ENCODE measurements at regions not wholly inside any gene's neighbourhood (a gene's known extent, or its start where the extent isn't known, plus 50 kb on each side); places are given as distances from the start of the nearest gene placed in this dataset.

DNA sequence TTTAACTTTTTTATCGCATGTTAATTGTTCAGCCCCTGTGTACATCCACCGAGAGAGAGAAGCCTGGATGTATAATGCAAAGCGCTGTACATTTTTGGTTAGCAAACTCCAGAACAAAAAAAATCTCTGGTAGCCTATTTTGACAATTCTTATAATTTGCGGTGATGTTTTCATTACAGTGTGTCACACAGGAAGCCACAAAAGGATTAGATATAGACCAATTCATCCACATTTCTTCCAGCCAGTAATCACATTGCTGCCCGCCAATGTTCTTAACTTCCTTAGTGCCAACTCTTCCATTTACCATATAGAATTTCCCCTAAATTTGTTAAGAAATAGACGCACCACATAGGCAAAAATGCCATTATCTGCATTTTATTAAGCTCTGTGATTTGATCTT, 435.6 kb downstream of the EFNA5 start:
- no peak overlapping the region for H3K4me3 Mint-ChIP-seq
- no peaks in the 10 kb centered on the region for H3K27me3 Mint-ChIP-seq (ENCODE audit: low read depth)
- no peaks in the 10 kb centered on the region for H3K9me3 Mint-ChIP-seq
- no peaks in the 10 kb centered on the region for H3K4me1 Mint-ChIP-seq (ENCODE audit: low read depth)
- DNase-seq (ENCODE audit: low spot score) = no peak
- no peak overlapping the region for H3K27ac Mint-ChIP-seq
- no peaks in the 10 kb centered on the region for H3K36me3 Mint-ChIP-seq (ENCODE audit: low read depth)

DNA sequence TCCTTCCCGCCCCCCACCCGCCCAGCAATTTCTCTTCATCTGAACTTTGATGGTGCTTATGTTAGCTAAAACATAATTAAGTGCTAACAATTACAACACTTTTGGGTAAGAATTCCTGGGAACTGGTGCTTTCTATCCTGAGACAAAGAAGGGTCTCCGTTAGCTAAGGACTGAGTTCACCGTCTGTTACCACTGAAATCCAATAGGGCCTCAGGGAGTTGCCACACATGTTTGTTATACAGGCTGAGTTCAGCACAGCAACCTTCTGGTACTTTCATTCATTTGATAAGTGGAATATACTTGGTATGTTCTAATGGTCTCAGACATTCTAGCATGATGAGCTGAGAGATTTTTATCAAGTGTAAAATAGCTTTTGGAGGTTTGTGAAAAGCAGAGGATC, 437.9 kb downstream of the EFNA5 start:
- Mint-ChIP-seq H3K27ac (no peak overlapping the region), H3K4me3 (no peak overlapping the region), H3K9me3 (no peaks in the 10 kb centered on the region), H3K36me3 (ENCODE audit: low read depth) (no peaks in the 10 kb centered on the region), H3K27me3 (ENCODE audit: low read depth) (no peaks in the 10 kb centered on the region), H3K4me1 (ENCODE audit: low read depth) (no peaks in the 10 kb centered on the region)
- DNase-seq (ENCODE audit: low spot score) = no peak

DNA sequence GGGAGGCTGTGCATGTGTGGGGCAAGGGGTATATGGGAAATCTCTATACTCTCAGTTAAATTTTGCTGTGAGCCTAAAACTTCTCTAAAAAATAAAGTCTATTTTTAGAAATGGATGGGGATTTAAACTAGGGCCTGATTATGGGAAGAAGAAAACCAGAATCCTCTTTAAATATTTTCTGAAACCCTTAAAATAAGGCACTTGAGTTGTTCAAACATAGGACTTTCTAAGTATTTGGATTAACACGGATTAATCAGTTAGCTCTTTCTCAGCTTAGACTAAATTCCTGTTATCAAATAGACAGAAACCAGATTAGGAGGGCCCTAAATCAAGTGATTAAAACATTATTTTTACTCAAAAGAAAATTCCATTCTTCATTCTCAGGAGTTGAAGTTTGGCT, 438.4 kb downstream of the EFNA5 start:
- Mint-ChIP-seq H3K27ac (no peak overlapping the region), H3K4me3 (no peak overlapping the region), H3K27me3 (ENCODE audit: low read depth) (no peaks in the 10 kb centered on the region), H3K4me1 (ENCODE audit: low read depth) (no peaks in the 10 kb centered on the region), H3K9me3 (no peaks in the 10 kb centered on the region), H3K36me3 (ENCODE audit: low read depth) (no peaks in the 10 kb centered on the region)
- no peak for DNase-seq (ENCODE audit: low spot score)

DNA sequence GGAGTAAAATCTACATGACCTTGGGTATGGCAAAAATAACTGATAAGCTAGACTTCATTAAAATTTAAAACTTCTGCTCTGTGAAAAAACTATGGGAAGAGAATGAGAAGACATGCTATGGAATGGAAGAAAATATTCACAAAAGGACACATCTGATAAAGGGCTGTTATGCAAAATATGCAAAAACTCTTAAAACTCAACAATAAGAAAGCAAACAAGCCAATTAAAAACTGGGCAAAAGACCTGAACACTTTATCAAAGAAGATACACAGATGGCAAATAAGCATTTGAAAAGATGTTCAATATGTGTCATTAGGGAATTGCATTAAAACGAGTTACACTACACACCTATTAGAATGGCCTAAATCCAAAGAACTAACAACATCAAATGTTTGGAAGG, 439.5 kb downstream of the EFNA5 start:
- Mint-ChIP-seq H3K36me3 (ENCODE audit: low read depth) (no peaks in the 10 kb centered on the region), H3K4me3 (no peak overlapping the region), H3K4me1 (ENCODE audit: low read depth) (no peaks in the 10 kb centered on the region), H3K9me3 (no peaks in the 10 kb centered on the region), H3K27me3 (ENCODE audit: low read depth) (no peaks in the 10 kb centered on the region), H3K27ac (no peak overlapping the region)
- no peak for DNase-seq (ENCODE audit: low spot score)

DNA sequence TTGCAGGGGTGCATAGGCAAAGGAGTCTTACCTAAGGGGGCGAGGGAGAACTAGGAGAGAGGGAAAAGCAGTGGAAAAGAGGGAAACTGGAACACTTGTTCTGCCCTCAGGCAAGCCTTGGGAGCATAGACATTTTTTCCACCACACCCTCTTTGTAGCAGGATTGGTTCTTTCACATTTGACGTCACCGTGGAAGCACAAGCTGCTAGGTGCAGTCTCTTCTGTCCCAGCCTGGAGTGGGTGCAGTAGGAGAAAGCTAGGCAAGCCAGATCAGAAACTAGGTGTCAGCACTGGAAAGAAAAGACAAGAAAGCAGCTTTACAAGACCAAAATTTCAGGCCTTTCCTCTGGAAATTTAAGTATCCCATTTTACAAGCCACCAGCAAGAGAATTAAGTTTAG, 440.4 kb downstream of the EFNA5 start:
- no peaks in the 10 kb centered on the region for H3K4me1 Mint-ChIP-seq (ENCODE audit: low read depth)
- H3K27me3 Mint-ChIP-seq (ENCODE audit: low read depth) = no peaks in the 10 kb centered on the region
- DNase-seq (ENCODE audit: low spot score) = no peak
- no peaks in the 10 kb centered on the region for H3K36me3 Mint-ChIP-seq (ENCODE audit: low read depth)
- no peak overlapping the region for H3K27ac Mint-ChIP-seq
- no peak overlapping the region for H3K4me3 Mint-ChIP-seq
- H3K9me3 Mint-ChIP-seq = no peaks in the 10 kb centered on the region

DNA sequence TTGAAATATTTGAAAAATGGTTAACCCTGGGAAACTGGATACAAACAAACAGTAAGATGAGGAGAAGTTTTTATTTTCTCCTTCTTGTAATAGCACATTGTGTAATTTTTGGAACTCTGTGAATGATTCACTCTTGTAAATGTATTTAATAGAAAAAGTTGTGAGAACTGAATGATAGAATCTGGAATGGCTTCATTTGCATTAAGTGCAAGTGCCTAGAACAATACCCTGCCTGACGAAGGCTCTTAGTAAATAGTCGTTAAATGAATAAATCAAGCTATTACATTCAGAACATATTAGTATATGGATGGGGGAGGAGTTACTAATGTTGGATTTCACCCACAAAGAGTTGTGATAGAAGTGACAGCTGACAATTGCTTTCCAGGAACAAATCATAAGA, 442.5 kb downstream of the EFNA5 start:
- Mint-ChIP-seq H3K36me3 (ENCODE audit: low read depth) (no peaks in the 10 kb centered on the region), H3K27me3 (ENCODE audit: low read depth) (no peaks in the 10 kb centered on the region), H3K4me1 (ENCODE audit: low read depth) (no peaks in the 10 kb centered on the region), H3K27ac (no peak overlapping the region), H3K4me3 (no peak overlapping the region), H3K9me3 (no peaks in the 10 kb centered on the region)
- DNase-seq (ENCODE audit: low spot score) = no peak

DNA sequence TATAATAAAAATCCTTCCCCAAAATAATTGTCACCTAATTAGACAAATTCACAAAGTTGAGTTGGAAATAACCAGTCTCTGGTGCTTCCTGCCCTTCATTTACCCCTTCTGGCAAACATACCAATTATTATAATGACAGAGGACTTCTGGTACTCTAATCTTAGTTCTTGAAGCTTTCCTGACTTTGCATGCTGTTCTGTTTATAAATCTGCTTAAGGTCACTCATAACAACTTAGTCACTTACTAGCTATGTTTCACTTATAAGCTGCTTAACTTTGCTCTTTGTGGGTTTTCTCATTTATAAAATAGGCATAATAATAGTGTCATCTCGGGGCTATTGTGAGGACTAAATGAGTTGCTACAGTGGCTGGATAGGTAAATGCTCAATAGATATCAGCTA, 446.5 kb downstream of the EFNA5 start:
- H3K27me3 Mint-ChIP-seq (ENCODE audit: low read depth) = no peaks in the 10 kb centered on the region
- no peak for DNase-seq (ENCODE audit: low spot score)
- no peak overlapping the region for H3K4me3 Mint-ChIP-seq
- H3K27ac Mint-ChIP-seq = no peak overlapping the region
- H3K4me1 Mint-ChIP-seq (ENCODE audit: low read depth) = no peaks in the 10 kb centered on the region
- no peaks in the 10 kb centered on the region for H3K9me3 Mint-ChIP-seq
- no peaks in the 10 kb centered on the region for H3K36me3 Mint-ChIP-seq (ENCODE audit: low read depth)

DNA sequence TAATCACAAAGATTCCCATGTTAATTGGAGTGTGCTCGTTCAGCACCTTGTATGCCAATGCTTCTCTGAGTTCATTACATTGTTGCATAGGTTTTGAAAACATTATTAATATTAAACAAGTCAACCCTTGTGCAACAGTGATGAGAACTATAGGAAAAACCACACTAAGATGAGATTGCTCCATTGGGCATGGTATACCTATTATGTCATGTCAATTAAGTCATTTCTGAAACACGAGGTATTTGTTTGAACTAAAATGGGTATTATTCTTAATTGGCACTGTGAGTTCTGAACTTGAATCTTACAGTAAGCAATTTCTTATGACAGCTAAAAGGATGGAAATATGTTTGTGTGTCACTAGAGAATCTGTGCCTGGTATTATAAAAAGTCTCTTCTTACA, 447.7 kb downstream of the EFNA5 start:
- Mint-ChIP-seq H3K4me1 (ENCODE audit: low read depth) (no peaks in the 10 kb centered on the region), H3K4me3 (no peak overlapping the region), H3K27ac (no peak overlapping the region), H3K36me3 (ENCODE audit: low read depth) (no peaks in the 10 kb centered on the region), H3K9me3 (no peaks in the 10 kb centered on the region), H3K27me3 (ENCODE audit: low read depth) (no peaks in the 10 kb centered on the region)
- no peak for DNase-seq (ENCODE audit: low spot score)

DNA sequence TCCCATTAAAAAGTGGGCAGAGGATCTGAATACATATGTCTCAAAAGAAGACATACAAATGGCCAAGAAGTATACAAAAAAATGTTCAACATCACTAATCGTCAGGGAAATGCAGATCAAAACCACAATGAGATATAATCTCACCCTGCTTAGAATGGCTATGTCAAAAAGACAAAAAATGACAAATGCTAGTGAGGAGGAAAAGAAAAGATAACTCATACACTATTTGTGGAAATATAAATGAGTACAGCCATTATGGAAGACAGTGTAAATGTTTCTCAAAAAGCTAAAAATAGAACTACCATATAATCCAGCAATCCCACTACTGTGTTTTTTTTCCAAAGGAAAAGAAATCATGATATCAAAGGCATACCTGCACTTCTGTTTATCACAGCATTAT, 450.7 kb downstream of the EFNA5 start:
- H3K4me1 Mint-ChIP-seq (ENCODE audit: low read depth) = no peaks in the 10 kb centered on the region
- H3K27ac Mint-ChIP-seq = no peak overlapping the region
- H3K9me3 Mint-ChIP-seq = no peaks in the 10 kb centered on the region
- DNase-seq (ENCODE audit: low spot score) = no peak
- H3K27me3 Mint-ChIP-seq (ENCODE audit: low read depth) = no peaks in the 10 kb centered on the region
- H3K36me3 Mint-ChIP-seq (ENCODE audit: low read depth) = no peaks in the 10 kb centered on the region
- H3K4me3 Mint-ChIP-seq = no peak overlapping the region

DNA sequence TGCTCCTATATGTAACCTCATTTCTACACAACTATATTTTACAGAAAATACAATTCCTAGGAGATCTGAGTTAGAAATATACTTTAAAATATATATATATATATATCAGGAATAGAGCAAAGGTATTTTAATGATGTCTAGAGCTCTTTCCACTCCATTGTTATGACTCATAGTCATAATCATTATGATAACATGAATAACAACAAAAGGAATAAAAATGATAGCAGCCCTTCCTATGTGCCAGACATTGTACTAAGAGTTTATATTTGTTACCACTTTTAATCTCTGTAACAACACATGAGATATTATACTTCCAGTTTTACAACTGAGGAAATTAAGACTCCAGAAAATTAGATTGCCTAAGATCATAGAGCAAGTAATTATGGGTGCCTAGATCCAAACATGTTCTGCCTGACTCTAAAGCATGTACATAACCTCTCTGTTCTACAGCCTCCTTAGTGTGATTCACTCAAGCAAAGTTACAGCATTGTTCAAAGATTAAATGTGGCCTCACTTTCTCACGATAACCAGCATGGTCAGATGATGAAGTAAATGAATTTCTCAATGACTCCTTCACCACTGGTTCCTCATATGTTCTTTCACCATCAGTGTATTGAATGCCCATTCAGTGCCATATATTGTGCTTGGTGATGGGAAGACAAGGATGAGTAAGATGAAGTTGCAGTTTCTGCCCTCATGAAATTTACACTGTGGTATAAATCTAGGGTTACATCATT, 452.1 kb downstream of the EFNA5 start:
- Mint-ChIP-seq H3K4me3 (no peak overlapping the region), H3K9me3 (no peaks in the 10 kb centered on the region), H3K4me1 (ENCODE audit: low read depth) (no peaks in the 10 kb centered on the region), H3K27me3 (ENCODE audit: low read depth) (no peaks in the 10 kb centered on the region), H3K36me3 (ENCODE audit: low read depth) (no peaks in the 10 kb centered on the region), H3K27ac (no peak overlapping the region)
- no peak for DNase-seq (ENCODE audit: low spot score)

DNA sequence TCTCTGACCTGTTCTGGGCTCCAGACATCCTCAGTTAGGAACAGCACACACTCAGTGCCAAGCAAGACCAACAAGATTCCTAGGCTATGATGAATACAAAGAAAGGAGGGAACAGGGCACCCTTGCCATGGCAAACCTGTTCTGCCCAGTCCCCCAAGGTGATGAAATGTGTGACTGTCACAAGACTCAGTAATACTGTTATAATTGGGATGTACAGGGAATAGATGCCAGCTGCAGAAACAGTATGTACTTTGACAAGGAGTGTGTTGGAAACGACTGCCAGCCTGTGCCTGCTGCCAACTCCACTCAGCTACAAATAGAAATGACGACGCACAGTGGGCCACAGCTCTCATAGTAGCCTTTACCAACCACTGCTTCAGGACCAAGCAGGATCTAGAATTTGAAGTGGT, 453.0 kb downstream of the EFNA5 start:
- H3K9me3 Mint-ChIP-seq = no peaks in the 10 kb centered on the region

DNA sequence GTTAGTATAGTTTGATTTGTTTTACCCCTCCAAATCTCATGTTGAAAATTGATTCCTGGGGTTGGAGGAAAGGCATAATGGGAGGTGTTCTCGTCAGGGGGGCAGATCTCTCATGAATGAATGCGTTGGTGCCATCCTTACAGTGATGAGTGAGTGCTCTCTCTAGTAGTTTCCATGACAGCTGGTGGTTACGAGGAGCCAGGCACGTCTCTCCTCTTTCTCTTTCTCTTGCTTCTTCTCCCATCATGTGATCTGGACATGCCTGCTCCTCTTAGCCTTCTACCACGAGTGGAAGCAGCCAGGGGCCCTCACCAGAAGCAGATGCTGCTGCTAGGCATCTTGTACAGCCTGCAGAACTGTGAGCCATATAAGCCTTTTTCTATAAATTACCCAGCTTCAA, 454.1 kb downstream of the EFNA5 start:
- Mint-ChIP-seq H3K9me3 (no peaks in the 10 kb centered on the region), H3K27ac (no peak overlapping the region), H3K36me3 (ENCODE audit: low read depth) (no peaks in the 10 kb centered on the region), H3K4me3 (no peak overlapping the region), H3K4me1 (ENCODE audit: low read depth) (no peaks in the 10 kb centered on the region), H3K27me3 (ENCODE audit: low read depth) (no peaks in the 10 kb centered on the region)
- no peak for DNase-seq (ENCODE audit: low spot score)

More for the DNA sequence above, 453.0 kb downstream of the EFNA5 start:
- Mint-ChIP-seq H3K36me3 (ENCODE audit: low read depth) (no peaks in the 10 kb centered on the region), H3K27me3 (ENCODE audit: low read depth) (no peaks in the 10 kb centered on the region), H3K4me3 (no peak overlapping the region), H3K27ac (no peak overlapping the region), H3K4me1 (ENCODE audit: low read depth) (no peaks in the 10 kb centered on the region)
- DNase-seq (ENCODE audit: low spot score) = no peak

DNA sequence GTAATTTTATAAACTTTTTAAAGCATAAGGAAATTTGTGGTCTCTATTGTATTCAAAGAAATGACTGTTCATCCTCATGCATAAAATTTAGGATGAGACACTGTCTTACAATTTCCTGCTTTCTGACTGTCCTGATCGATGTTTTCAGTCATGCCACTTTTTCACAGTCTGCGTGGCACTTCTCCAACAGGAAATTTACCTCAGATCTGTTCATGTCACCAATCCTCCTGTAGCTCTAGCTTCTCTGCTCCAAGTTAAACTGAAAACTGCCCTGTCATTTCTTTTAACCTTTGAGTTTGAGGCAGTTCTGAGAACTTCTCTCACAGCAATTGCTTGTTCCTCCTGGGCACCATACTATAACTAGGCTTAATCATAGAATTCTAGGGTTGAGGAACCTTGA, 455.1 kb downstream of the EFNA5 start:
- no peak for DNase-seq (ENCODE audit: low spot score)
- Mint-ChIP-seq H3K9me3 (no peaks in the 10 kb centered on the region), H3K36me3 (ENCODE audit: low read depth) (no peaks in the 10 kb centered on the region), H3K4me3 (no peak overlapping the region), H3K4me1 (ENCODE audit: low read depth) (no peaks in the 10 kb centered on the region), H3K27ac (no peak overlapping the region), H3K27me3 (ENCODE audit: low read depth) (no peaks in the 10 kb centered on the region)

DNA sequence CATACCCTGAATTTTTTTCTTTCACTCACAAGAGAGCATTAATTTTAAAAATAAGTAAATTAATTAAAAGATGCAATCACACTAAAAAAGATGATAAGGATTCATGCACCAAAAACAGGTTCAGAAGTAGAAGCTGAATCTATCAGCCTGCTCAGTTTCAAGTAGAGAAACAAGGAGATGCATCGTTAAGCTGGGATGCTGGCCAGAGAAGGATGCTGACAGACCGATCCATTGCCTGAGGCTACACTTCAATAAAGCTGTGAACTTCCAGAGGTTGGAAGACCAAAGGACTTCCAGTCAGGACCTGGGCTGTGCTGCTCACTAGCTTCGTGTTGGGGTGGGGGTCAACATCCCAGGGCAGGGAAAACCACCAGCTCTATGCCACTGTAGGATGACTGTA, 457.7 kb downstream of the EFNA5 start:
- H3K9me3 Mint-ChIP-seq = no peaks in the 10 kb centered on the region
- no peak overlapping the region for H3K4me3 Mint-ChIP-seq
- no peak overlapping the region for H3K27ac Mint-ChIP-seq
- H3K4me1 Mint-ChIP-seq (ENCODE audit: low read depth) = no peaks in the 10 kb centered on the region
- no peaks in the 10 kb centered on the region for H3K27me3 Mint-ChIP-seq (ENCODE audit: low read depth)
- DNase-seq (ENCODE audit: low spot score) = no peak
- no peaks in the 10 kb centered on the region for H3K36me3 Mint-ChIP-seq (ENCODE audit: low read depth)

DNA sequence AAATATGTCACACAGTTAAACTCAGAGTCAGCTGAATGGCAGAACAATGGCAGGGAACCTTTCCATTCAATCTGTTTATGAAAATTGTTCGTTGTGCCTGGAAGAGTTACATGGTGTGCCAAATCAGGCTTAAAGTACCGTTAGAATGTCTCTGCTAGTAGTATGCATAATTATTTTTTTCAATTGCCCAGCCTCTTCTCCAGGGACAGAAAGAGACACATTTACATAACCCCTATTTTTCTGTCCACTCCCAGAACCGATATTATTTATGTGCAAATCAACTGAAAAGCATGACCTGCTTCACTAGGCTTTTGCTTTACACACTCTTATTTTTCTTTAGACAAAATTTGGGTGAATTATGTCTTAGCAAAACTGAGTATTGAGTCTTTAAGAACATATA, 459.1 kb downstream of the EFNA5 start:
- H3K27ac Mint-ChIP-seq = no peak overlapping the region
- no peak for DNase-seq (ENCODE audit: low spot score)
- no peaks in the 10 kb centered on the region for H3K9me3 Mint-ChIP-seq
- no peaks in the 10 kb centered on the region for H3K4me1 Mint-ChIP-seq (ENCODE audit: low read depth)
- no peaks in the 10 kb centered on the region for H3K27me3 Mint-ChIP-seq (ENCODE audit: low read depth)
- no peaks in the 10 kb centered on the region for H3K36me3 Mint-ChIP-seq (ENCODE audit: low read depth)
- no peak overlapping the region for H3K4me3 Mint-ChIP-seq

Measured in T-helper 2 cell treated with Interferon-gamma antibody and Interleukin-4, amounts not matched to agents 5 μg/mL and 100 μg/mL, for 36 hours (primary cell).